Neural cell (in vitro differentiated cells): ENCODE measurements at regions not wholly inside any gene's neighbourhood (a gene's known extent, or its start where the extent isn't known, plus 50 kb on each side); places are given as distances from the start of the nearest gene placed in this dataset.
A peak's percentile ranks its signal among the peaks of the same experiment; 100 is the strongest.

Source experiments
- H2AFZ ChIP-seq: fragments of 200-600, 300-800 bp; sonication (generic), shearing (Covaris generic); 2 replicates; pipeline ENCODE4 v1.6.0; 2014; ENCODE audit warnings: low read depth, mild to moderate bottlenecking, antibody characterized with exemption, low read length, moderate library complexity
- H3F3A ChIP-seq: fragments of 200-600 bp; shearing (Covaris generic); 2 replicates; pipeline ENCODE4 v1.6.1; 2016; ENCODE audit warnings: mild to moderate bottlenecking, moderate library complexity, mixed read lengths, antibody characterized with exemption, low read length; ENCODE audit not compliant: insufficient read depth, poor library complexity, severe bottlenecking
- H3K27ac ChIP-seq: fragments of 200-600, 300-800 bp; sonication (generic), shearing (Covaris generic); 2 replicates; pipeline ENCODE4 v1.5.1; 2014; ENCODE audit warnings: mild to moderate bottlenecking, low read length, moderate library complexity
- H3K27me3 ChIP-seq: fragments of 300-800, 200-600 bp; sonication (generic), shearing (Covaris generic); 2 replicates; pipeline ENCODE4 v1.6.0; 2014; ENCODE audit warnings: mild to moderate bottlenecking, low read depth, low read length, moderate library complexity; ENCODE audit not compliant: insufficient read depth
- H3K36me3 ChIP-seq: fragments of 300-800, 200-600 bp; sonication (generic), shearing (Covaris generic); 2 replicates; pipeline ENCODE4 v1.5.1; 2014; ENCODE audit warnings: mild to moderate bottlenecking, antibody characterized with exemption, low read length, moderate library complexity; ENCODE audit not compliant: insufficient read depth
- H3K4me2 ChIP-seq: fragments of 300-800, 200-600 bp; sonication (generic), shearing (Covaris generic); 2 replicates; pipeline ENCODE4 v1.6.0; 2014; ENCODE audit warnings: mild to moderate bottlenecking, low read length
- H3K4me3 ChIP-seq: fragments of 300-800, 200-600 bp; sonication (generic), shearing (Covaris generic); 2 replicates; pipeline ENCODE4 v1.5.1; 2014; ENCODE audit warnings: mild to moderate bottlenecking, low read length, moderate library complexity
- H3K79me2 ChIP-seq: fragments of 200-600 bp; shearing (Covaris generic); replicated peaks from 2 replicates; pipeline ENCODE4 v1.6.0; 2014; ENCODE audit warnings: mild to moderate bottlenecking, low read length, moderate library complexity; ENCODE audit not compliant: insufficient read depth
- H3K9ac ChIP-seq: fragments of 300-800, 200-600 bp; sonication (generic), shearing (Covaris generic); 2 replicates; pipeline ENCODE4 v1.6.1; 2016; ENCODE audit warnings: mild to moderate bottlenecking, low read length, mixed read lengths
- H3K9me2 ChIP-seq: fragments of 200-600 bp; shearing (Covaris generic); 2 replicates; pipeline ENCODE4 v1.6.1; 2016; ENCODE audit warnings: mild to moderate bottlenecking, low read length, mixed read lengths; ENCODE audit not compliant: insufficient read depth
- H3K9me3 ChIP-seq: fragments of 200-600, 300-800 bp; sonication (generic), shearing (Covaris generic); 2 replicates; pipeline ENCODE4 v1.6.1; 2016; ENCODE audit warnings: mild to moderate bottlenecking, mixed run types, low read length, moderate library complexity, mixed read lengths
- H4K20me1 ChIP-seq: fragments of 200-600 bp; shearing (Covaris generic); 2 replicates; pipeline ENCODE4 v1.6.1; 2016; ENCODE audit warnings: mild to moderate bottlenecking, mixed run types; ENCODE audit not compliant: insufficient read depth
- CTCF ChIP-seq: fragments of 450-650 bp; IDR thresholded peaks from 2 replicates; pipeline ENCODE4 v1.5.1; 2014; ENCODE audit warnings: antibody characterized with exemption, mild to moderate bottlenecking, moderate library complexity; ENCODE audit not compliant: poor library complexity, severe bottlenecking
- EP300 ChIP-seq: fragments of 450-650 bp; conservative IDR thresholded peaks from 2 replicates; pipeline ENCODE4 v1.6.1; 2014; ENCODE audit warnings: antibody characterized with exemption, mild to moderate bottlenecking, moderate library complexity; ENCODE audit not compliant: poor library complexity, severe bottlenecking
- EZH2 ChIP-seq: fragments of 200-600, 300-800 bp; shearing (Covaris generic), sonication (generic); IDR thresholded peaks from 2 replicates; pipeline ENCODE4 v1.6.1; 2014; ENCODE audit warnings: antibody characterized with exemption, low read length, borderline replicate concordance, mild to moderate bottlenecking; ENCODE audit not compliant: insufficient read depth, poor library complexity, severe bottlenecking
- MXI1 ChIP-seq: fragments of 450-650 bp; conservative IDR thresholded peaks from 2 replicates; pipeline ENCODE4 v1.6.1; 2014; ENCODE audit warnings: antibody characterized with exemption, mild to moderate bottlenecking; ENCODE audit not compliant: poor library complexity, severe bottlenecking
- POLR2AphosphoS5 ChIP-seq: IDR thresholded peaks from 2 replicates; pipeline ENCODE4 v1.6.1; 2012
- RAD21 ChIP-seq: fragments of 450-650 bp; conservative IDR thresholded peaks from 2 replicates; pipeline ENCODE4 v1.6.1; 2014; ENCODE audit warnings: antibody characterized with exemption, mild to moderate bottlenecking, moderate library complexity
- REST ChIP-seq: IDR thresholded peaks from 2 replicates; pipeline ENCODE4 v1.6.1; 2012; ENCODE audit warnings: borderline replicate concordance
- SMC3 ChIP-seq: fragments of 450-650 bp; conservative IDR thresholded peaks from 2 replicates; pipeline ENCODE4 v1.6.1; 2014; ENCODE audit warnings: antibody characterized with exemption, mild to moderate bottlenecking, moderate library complexity; ENCODE audit not compliant: poor library complexity
- TAF1 ChIP-seq: IDR thresholded peaks from 2 replicates; pipeline ENCODE4 v1.6.1; 2012; ENCODE audit warnings: low read depth

GRCh38 chr5:158079097-158079496, 220.2 kb upstream of the CLINT1 start:
- TF ChIP-seq RAD21 (no peak), REST (no peak), TAF1 (no peak), CTCF (no peak), POLR2AphosphoS5 (no peak), EZH2 (no peak), SMC3 (no peak), EP300 (no peak), MXI1 (no peak)
- no peaks in the 10 kb centered on the region for H3K36me3 ChIP-seq
- no peaks in the 10 kb centered on the region for H3K9me3 ChIP-seq
- no peaks in the 10 kb centered on the region for H3F3A ChIP-seq
- no peaks in the 10 kb centered on the region for H3K9me2 ChIP-seq
- H3K27me3 ChIP-seq: no peaks in the 10 kb centered on the region
- no peak overlapping the region for H3K4me3 ChIP-seq
- H3K9ac ChIP-seq: no peak overlapping the region
- H3K27ac ChIP-seq: no peak overlapping the region
- H2AFZ ChIP-seq: no peak overlapping the region
- H3K79me2 ChIP-seq: no peaks in the 10 kb centered on the region
- H4K20me1 ChIP-seq: no peaks in the 10 kb centered on the region
- H3K4me2 ChIP-seq: no peak overlapping the region

GRCh38 chr5:158074992-158075769, 216.2 kb upstream of the CLINT1 start:
- Histone ChIP-seq H3F3A (no peaks in the 10 kb centered on the region), H3K9ac (no peak overlapping the region), H3K36me3 (no peaks in the 10 kb centered on the region), H3K79me2 (no peaks in the 10 kb centered on the region), H3K4me2 (no peak overlapping the region), H3K4me3 (no peak overlapping the region), H3K27me3 (no peaks in the 10 kb centered on the region), H2AFZ (no peak overlapping the region), H3K9me3 (no peaks in the 10 kb centered on the region), H3K9me2 (no peaks in the 10 kb centered on the region), H3K27ac (peak overlapping the region; percentile 67), H4K20me1 (no peaks in the 10 kb centered on the region)
- TF ChIP-seq CTCF (peak; percentile 88), REST (no peak), SMC3 (peak; percentile 87), TAF1 (no peak), POLR2AphosphoS5 (no peak), EP300 (peak; percentile 40), EZH2 (no peak), MXI1 (no peak), RAD21 (peak; percentile 89)
